Kidney capillary endothelial cell (primary cell): ENCODE measurements at regions not wholly inside any gene's neighbourhood (a gene's known extent, or its start where the extent isn't known, plus 50 kb on each side); places are given as distances from the start of the nearest gene placed in this dataset.
"Not testable (repeated sequence)": the region's sequence is repeated elsewhere in the genome, so short reads cannot be mapped to it uniquely, and the experiment has no call there.

Experiments used
- DNase-seq: peaks from one replicate; pipeline ENCODE4 v3.0.0-alpha.2; 2018; ENCODE audit warnings: low spot score

DNA sequence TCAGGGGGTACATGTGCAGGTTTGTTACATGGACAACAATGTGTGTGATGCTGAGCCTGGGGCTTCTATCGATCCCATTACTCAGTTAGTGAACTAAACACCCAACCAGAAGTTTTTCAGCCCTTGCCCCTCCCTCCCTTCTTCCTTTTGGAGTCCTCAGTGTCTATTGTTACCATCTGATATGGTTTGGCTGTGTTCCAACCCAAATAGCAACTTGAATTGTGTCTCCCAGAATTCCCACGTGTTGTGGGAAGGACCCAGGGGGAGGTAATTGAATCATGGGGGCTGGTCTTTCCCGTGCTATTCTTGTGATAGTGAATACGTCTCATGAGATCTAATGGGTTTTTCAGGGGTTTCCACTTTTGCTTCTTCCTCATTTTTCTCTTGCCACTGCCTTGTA, 186.3 kb downstream of the AEBP2 start:
- not testable (repeated sequence) for DNase-seq

DNA sequence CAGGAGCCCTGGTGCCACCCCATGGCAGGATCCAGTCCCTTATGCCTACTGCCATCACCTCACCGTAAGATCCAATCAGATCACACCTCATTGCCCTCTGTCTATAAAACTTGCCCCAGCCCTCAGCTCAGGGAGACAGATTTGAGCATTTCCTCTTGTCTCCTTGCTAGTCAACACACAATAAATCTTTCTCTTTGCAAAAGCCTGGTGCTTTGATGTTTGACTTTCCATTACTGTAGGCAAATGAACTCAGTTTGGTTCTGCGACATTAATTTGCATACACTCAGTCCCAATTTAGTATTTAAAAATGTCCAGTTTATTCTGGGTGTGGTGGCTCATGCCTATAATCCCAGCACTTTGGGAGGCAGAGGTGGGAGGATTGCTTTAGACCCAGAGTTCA, 188.4 kb downstream of the AEBP2 start:
- DNase-seq: no peak

DNA sequence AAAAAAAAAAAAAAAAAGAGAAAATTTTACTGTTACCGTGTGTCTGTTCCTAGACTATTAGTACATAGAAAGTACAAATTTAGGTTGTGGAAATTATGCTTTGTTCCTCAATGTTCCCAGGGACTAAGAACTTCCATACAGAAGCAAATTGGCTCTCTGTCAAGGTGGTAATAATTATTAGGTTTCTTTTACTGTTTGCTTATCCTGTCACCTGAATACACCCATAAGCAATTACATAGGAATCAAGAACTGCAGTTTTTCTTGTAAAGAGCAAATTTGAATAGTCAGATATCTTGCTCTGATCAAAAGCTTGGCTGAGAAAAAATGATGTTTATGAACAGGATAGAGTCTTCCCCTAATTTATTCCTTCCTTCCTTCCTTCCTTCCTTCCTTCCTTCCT, 191.2 kb downstream of the AEBP2 start:
- DNase-seq: no peak

DNA sequence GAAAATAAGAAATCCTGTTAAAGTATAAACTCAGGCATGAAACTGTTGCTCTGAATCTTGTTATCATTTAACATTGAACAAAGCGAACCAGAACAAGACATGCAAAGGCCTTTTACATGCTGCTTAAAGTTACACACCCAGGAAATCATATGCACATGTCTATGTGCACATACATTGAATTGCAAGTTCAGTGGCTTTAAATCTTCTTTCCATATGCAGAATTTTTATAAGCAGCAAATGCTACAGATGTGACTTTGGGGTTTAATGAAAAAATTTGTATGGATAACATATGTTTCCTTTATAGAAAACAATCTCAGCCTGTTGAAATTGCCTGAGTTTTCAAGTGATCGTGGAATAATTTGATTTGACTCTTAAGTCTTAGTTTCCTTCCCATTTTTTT, 193.9 kb downstream of the AEBP2 start:
- no peak for DNase-seq

DNA sequence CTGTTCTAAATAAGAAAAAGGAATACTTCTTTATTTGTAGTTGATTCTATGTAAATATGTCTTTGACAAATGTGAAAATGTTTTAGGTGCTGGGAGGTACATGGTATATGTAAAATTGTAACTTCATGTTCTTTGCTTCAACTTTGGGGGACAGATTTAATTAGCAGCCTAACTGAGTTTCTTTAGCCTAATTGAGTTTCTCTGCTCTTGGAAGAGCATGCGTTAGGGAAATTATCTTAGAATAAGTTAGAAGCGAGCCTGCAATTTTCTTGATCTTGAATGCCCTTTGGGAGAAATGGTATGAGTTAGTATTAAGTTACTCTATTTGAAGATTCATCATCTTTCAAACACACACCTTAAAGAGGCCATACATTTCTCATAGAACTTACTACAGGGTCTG, 194.3 kb downstream of the AEBP2 start:
- no peak for DNase-seq

DNA sequence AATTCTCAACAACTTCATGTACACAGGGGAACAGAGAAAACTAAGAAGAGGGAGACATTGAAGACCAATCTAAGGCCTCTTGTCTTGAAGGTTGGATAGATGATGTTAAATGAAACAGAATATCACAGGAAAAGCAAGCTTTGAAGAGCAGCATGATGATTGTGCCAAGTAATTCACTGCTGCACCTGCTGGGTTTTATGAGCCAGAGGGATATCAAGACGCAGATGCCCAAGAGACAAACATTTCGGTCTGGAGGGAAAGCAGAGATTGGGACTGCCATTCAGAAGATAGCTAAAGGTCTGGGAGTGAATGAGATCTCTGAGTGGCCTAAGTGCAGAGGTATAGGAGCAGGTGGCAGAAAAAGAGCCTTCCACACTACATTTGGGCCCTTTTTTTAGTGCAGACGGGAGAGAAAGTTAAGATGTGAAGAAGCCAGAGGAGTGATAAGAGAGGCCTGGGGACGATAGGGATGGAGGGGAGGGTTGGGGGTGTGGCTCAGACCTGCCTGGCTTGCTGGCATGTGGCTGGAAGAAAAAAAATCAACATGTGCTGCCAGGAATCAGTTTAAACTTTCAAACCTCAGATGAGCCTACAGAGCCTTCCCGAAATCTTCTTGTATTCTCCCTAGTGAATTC, 200.6 kb downstream of the AEBP2 start:
- no peak for DNase-seq

DNA sequence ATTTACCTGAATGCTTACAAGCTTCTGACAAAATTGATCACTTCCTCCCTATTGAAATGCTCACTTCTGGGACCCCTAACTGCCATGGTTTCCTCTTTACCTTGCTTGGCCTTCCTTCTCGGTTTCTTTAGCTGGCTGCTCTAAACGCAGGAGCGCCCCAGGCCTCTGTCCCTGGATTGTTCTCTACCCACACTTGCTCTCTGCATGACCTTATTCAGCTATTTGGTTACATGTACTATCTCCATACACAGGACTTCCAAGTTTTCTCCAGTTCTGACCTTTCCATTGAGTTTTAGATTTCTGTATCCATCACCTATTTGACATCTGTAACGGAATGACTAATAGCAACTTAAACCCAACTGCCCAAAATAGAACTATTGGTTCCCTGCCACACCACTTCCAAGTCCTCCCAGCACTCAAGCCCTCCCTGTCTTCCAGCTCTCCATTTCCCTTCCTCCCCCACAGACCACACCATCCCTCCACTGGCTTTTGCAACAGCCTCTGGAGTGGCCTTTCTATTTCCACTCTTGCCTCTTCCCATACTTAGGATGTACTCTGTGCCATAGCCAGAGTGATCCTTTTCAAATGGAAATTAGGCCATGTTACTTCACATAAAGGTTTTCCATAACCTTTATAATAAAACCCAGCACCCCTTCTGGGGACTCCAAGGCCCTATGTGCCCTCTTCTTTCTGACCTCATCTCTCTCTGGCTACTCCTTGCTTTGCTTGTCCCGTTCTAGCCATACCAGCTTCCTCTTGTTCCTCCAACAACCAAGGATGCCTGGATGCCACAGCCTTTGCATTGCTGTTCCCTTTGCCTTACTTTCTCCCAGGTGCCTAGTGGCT, 202.2 kb downstream of the AEBP2 start:
- no peak for DNase-seq

DNA sequence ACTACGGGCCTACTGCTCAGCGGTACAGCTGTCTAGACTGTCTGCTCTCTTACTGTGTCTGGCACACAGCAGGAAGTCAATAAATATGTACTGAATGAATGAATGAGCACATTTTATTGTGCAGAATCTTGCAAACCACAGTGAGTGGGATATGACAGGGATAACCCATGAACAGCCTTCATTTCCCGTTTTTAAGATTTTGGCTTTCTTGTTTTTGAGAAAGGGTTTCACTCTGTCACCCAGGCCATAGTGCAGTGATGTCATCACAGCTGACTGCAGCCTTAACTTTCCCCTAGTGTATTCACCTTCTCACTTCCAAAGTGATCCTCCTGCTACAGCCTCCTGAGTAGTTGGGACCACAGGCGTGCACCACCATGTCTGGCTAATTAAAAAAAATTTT, 203.1 kb downstream of the AEBP2 start:
- DNase-seq: no peak

DNA sequence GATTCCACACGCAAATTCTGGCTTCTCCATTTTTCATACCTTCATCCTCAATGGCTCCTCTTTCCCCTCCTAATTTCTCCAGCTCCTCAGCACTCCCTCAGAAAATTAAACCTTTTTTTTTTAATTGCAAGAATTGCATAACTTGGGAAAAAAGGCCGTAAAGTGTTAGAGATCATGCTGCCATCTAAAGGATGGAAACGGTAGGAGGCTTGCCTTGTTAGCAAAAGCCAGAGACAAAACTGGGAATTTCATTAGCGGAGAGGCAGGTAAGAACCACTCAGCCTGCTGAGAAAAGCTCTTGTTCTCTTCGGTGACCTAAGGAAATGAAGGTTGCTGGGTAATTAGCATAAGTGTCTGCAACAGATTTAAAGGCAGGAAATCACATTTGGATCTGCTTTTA, 204.3 kb downstream of the AEBP2 start:
- DNase-seq: peak; percentile 47

DNA sequence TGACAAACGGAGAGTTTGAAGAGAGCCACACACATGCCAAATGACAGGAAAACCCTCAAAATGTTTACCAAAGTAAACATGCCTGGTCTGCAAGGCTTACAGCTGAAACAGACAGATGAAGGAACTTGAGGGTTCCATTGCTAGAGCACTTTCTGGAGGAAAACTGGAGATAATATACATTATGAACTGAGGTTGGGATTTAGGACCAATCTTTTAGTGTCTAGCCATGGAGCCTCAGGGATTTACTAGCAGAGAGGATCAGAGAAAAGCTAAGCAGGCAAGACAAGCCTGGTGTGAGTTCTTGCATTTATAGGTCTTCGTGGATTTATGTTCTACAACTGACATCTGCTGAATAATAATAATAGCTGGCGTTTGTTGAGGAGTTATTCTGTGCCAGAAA, 205.3 kb downstream of the AEBP2 start:
- no peak for DNase-seq

DNA sequence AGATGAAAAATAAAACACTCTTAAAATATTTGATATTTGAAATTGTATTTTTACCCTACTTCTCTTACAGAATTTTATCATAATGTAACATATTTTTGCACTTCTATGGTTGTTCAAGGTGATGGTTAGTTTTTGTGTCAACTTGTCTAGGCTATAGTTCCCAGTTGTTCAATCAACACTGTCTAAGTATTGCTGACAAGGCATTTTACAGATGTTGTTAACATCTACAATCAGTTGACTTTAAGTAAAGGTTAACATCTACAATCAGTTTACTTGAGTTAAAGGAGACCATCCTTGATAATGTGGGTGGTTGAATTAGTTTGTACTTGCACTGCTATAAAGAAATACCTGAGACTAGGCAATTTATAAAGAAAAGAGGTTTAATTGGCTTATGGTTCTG, 206.5 kb downstream of the AEBP2 start:
- DNase-seq: no peak

DNA sequence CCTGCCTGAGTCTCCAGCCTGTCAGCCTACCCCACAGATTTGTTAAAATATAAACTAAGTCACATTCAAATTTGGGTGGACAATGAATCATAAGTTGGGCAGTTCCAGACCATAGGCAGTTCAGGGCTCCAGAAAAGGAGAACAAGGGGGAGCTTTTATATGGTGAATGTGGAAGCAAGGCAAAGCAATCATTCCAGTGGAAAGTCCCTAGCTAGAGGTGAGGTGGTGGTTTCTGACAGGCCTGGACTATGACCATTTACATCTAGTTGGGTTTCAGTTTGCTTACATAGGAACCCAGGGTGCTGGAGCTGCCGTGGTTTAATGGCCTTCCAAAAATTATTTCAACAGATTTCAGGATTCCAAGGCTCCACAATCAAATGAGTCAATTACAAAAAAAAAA, 207.3 kb downstream of the AEBP2 start:
- no peak for DNase-seq

DNA sequence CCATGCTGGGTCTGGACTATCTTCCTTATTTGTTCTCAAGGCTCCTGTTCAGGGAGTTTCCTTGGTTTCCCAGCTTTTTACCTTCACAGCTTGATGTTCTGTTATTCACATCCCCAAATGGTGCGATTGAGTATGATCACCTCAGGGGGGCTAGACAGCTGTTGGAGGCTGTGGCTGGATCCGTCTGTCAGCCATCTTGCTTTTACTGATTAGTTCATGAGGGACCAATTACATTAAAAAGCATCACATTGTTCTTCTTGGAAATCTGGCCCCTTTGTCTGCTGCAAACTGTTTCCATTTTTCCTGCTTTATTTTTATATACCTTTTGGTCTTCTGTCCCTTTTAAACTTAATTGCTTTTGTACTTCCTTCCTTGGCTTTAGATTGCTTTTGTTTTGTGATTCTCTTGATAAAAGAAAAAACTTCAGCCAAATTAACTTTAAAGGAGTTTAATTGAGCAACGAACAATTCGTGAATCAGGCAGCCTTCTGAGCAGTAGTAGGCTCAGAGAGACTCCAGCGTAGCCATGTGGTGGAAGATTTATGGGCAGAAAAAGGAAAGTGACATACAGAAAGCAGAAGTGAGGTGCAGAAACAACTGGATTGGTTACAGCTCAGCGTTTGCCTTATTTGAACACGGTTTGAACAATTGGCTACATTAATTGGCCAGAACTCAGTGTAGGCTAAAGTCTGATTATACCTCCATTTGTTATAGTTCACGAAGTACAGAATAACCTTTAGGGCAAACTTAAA, 208.7 kb downstream of the AEBP2 start:
- no peak for DNase-seq

DNA sequence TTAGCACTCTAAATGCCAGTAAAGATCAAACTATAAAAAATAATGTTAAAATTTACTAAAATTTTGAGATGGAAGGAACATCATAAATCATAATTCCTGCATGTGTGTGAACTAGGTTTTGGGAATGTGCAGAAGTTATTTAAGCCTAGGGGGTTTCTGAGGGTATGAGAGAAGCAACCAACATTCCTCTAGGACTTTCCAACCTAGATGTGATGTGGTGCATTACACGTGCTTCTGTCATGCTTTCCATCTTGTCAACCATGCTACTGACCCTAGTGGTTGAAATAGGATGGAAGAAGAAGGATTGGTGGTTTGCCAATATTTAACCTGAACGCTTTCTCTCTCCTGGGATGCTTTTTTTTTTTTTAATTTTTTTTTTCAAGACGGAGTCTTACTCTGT, 209.3 kb downstream of the AEBP2 start:
- no peak for DNase-seq

DNA sequence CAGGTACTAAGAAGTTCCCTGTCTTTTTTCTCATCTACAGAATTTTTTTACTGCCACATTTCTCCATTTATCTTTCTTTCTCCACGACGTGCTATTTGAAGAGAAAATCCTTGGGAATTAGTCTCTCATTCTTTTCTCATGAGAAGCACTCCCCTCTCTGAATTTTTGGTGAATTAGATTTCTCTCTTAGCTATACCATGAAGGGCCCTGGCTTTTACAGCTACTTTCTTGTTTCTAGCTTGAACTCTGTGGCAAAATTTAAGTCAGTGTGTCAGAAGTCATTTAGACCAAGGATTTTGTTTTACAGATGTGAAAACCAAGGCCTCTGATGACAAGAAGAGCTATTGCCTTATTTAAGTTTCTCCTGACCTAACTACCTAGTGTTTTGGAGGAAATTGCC, 213.1 kb downstream of the AEBP2 start:
- no peak for DNase-seq

DNA sequence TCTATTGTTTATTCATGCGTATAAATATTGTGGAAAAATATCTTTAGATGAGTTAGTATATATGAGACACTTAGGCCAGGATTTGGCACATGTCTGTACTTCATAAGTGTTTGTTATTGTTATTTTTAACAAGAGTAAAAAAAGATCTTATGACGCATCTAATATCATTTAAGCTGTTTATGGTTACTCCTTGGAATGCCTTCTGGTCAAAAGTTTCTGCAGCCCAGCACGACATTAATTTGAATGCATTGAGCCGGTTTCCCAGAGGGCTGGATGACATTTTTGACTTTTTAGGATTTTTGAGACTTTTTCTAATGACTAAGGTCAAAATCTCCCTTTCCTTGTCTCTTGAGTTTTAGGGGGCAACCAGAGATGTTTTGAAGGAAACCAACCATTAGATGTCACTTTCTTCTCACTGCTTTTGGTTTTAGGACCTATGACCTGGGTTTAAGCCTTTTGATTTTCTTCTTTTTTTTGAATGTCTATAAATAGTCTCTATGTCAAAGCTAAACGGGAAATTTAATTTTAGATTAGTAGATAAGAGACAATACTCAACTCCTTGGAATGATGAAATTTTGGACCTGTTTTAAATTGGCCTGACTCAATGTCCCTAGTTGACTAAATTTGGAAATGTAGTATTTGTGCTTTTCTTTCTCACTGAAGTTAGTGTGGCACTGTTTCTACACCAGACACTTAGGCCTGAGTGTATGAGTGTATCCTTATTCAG, 215.5 kb downstream of the AEBP2 start:
- DNase-seq: no peak

DNA sequence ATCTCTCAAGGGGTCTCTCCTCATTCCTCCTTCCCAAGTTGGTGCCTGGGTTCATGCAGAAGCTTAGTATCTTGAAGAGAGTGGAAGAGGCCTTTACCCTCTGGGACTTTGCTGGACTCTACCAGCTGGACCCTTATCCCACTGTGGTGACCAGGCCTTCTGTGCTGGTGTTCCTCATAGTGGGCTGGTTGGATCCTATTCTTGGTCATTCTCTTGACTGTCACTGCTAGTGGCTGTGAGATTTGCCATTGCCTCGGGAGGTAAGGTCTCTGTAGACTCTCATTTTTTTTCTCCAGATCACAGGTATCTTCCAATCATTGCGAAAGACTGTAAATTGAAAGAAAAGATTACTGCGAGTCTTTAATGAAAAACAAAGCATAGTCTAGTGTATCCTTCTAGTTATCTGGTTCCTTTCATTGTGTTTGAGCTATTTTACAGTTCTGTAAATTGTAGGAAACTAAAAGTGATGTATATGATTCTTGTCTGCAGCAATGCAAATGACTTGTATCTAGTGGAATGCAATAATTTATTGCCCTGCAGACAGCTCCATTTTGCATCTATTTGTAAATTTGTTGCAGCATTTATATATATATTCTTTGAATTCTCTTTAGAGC, 217.9 kb downstream of the AEBP2 start:
- DNase-seq: no peak

DNA sequence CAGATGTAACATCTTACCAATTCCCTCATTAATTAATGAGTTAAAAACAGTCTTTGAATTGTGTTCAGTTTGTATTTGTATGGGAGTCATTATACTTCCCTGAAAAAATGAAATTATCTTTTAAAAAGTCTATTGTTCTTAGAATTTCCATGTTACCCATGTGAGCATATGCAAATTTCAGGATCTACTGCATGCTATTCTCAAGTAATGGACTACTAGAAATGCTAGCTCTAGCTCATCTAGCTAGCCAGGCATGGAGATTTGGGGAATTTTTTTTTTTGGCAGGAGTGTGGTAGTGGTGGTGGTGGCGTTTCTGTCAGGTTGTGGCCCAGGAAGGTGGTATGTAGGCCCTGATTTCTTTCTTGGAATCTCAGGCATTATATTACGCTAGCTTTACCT, 218.4 kb downstream of the AEBP2 start:
- DNase-seq: no peak

DNA sequence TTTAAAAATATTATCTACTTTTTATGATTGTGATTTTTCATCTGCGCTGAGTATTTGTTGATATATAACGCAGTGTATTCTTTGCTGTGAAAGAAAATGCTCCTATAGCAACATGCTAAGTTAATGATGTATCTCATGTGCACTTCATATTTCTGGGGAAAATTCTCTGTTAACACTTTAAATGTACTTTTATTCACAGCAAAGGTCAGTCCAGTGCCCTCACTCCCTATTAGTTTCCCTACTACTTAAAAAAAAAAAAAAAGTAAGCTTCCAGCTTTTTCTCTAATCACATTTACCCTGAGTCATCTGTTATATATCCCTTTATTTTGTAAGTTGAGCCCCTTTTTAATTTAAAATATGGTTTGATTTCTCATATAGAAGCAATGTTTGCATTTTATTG, 219.8 kb downstream of the AEBP2 start:
- DNase-seq: no peak

DNA sequence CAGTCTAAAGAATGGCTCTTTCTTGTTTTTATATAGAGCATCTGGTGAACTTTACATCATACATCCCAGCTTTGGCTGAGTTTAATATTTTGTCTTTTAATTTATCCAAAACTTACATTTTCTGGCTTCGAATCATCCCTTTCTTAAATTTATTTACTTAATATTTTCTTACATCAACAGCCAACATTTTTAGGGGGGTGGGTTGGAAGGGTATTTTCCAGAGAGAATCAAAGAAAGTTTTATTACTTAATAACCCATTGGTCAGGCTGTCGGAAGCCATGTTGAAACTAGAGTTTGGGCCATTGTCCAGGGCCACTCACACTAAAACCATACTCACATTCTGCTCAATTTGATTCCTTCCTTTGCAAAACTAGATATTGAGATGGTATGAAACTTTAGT, 220.2 kb downstream of the AEBP2 start:
- DNase-seq: no peak

DNA sequence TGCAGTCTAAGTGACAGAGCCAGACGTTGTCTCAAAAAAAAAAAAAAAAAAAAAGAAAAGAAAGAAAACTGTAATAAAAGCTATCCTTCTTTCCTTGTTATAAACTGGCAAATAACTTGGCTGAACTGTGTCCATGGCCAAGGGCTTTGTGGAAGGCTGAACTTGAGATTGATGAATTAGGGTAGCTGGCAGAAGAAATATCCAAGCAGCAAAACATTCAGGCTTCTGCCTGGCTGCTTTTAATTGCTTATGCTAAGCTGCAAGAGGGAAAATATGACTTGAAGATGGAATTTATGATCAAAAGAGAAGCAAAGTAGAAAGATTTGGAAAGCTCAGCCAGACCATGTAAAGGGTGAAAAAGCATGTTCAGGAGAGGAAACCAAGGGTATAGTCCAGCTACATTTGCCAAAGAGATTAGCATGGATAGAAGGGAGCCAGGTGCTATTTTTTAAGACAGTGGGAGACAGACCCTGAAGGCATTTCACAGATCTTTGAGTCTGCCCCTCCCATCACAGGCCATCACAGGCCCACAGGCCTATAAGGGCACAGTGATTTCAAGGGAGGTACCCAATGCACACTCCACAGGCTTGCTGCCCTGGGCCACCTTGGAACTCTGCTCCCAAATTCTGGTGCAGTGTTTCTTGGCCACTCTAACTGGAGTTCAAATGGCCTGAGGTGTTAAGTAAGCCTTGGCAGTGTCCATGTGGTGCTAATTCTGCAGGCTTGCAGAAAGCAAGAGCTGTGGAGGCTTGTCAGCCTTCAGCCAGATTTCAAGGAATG, 226.0 kb downstream of the AEBP2 start:
- no peak for DNase-seq
